ENCODE measurements at regions not wholly inside any gene's neighbourhood (a gene's known extent, or its start where the extent isn't known, plus 50 kb on each side); places are given as distances from the start of the nearest gene placed in this dataset.

- CTCF ChIA-PET: no interaction called here
- POLR2A ChIA-PET: no interaction called here
- no peak for DNase-seq
- Histone ChIP-seq H3K27ac (ENCODE audit: low read depth in 2 of 2, low read length in 1 of 2) (no peak overlapping the region), H3K4me2 (no peak overlapping the region), H3K27me3 (ENCODE audit: insufficient read depth) (no peaks in the 10 kb centered on the region), H3K9me3 (no peaks in the 10 kb centered on the region), H3K9ac (no peak overlapping the region), H3K36me3 (replicated peaks in 1 of 2; ENCODE audit: control insufficient read depth in 1 of 2, insufficient read depth in 2 of 2, low read length in 1 of 2) (no peaks in the 10 kb centered on the region), H3K4me1 (ENCODE audit: control insufficient read depth in 1 of 2, insufficient read depth in 2 of 2, low read depth in 1 of 2, low read length in 1 of 2) (no peaks in the 10 kb centered on the region), H3K79me2 (ENCODE audit: insufficient read depth) (no peaks in the 10 kb centered on the region), H2AFZ (ENCODE audit: low read depth) (no peak overlapping the region), H3K4me3 (ENCODE audit: low read depth in 2 of 2, low read length in 1 of 2) (no peak overlapping the region), H3K9me2 (no peaks in the 10 kb centered on the region), H3F3A (replicated peaks; ENCODE audit: insufficient read depth) (no peaks in the 10 kb centered on the region), H4K20me1 (ENCODE audit: insufficient read depth) (no peaks in the 10 kb centered on the region)
- TF ChIP-seq FOXJ3 (CRISPR knock-in tag; IDR thresholded peaks at IDR 0.05) (no peak), MAX (IDR thresholded peaks at IDR 0.05; ENCODE audit: low read depth) (no peak), SMC3 (IDR thresholded peaks at IDR 0.05; ENCODE audit: low read depth, low read length) (no peak), RAD21 (IDR thresholded peaks at IDR 0.05; ENCODE audit: low read length) (no peak)
- TF ChIP-seq, protein P1, sequence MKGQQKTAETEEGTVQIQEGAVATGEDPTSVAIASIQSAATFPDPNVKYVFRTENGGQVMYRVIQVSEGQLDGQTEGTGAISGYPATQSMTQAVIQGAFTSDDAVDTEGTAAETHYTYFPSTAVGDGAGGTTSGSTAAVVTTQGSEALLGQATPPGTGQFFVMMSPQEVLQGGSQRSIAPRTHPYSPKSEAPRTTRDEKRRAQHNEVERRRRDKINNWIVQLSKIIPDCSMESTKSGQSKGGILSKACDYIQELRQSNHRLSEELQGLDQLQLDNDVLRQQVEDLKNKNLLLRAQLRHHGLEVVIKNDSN (IDR thresholded peaks at IDR 0.05; ENCODE audit: borderline replicate concordance, low read depth): no peak
- 29% methylated on average over 1 of the region's 1 CpG for WGBS (ENCODE audit: low lambda C conversion rate)
Observed at GRCh38 chr14:41389355-41389754, 217.3 kb upstream of the LRFN5 start.

DNA sequence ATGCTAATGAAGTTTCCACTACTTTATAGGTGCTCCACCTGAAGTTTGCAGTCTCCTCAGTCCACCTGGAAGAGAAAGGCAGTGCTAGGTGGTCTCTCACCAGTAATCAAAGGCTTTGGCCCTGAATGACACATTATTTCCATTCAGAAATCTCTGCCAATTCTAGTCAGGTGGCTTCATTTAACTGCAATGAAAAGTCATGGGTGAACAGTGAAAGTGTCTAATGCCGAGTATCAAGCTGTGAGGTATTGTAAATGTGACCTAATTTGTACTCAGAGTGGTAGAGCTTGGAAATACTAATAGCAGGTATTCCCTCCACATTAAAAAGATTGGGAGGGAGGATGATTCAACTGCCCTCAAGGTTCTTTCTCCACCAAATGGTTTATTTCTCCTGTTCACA is 220.9 kb upstream of the LRFN5 start:
- Histone ChIP-seq H3K27me3 (ENCODE audit: insufficient read depth) (no peaks in the 10 kb centered on the region), H3K4me1 (ENCODE audit: control insufficient read depth in 1 of 2, insufficient read depth in 2 of 2, low read depth in 1 of 2, low read length in 1 of 2) (no peaks in the 10 kb centered on the region), H3K9me3 (no peaks in the 10 kb centered on the region), H3K4me2 (no peak overlapping the region), H3K27ac (ENCODE audit: low read depth in 2 of 2, low read length in 1 of 2) (no peak overlapping the region), H3K79me2 (ENCODE audit: insufficient read depth) (no peaks in the 10 kb centered on the region), H3F3A (replicated peaks; ENCODE audit: insufficient read depth) (no peaks in the 10 kb centered on the region), H3K9me2 (no peaks in the 10 kb centered on the region), H3K9ac (no peak overlapping the region), H2AFZ (ENCODE audit: low read depth) (no peak overlapping the region), H3K4me3 (ENCODE audit: low read depth in 2 of 2, low read length in 1 of 2) (no peak overlapping the region), H3K36me3 (replicated peaks in 1 of 2; ENCODE audit: control insufficient read depth in 1 of 2, insufficient read depth in 2 of 2, low read length in 1 of 2) (no peaks in the 10 kb centered on the region), H4K20me1 (ENCODE audit: insufficient read depth) (no peaks in the 10 kb centered on the region)
- ChIA-PET CTCF (interaction anchor here (2.3 kb wide), 1 partner anchor 9 kb away, joined by 7 read pairs; no protein-coding TSS in a partner anchor), POLR2A (no interaction called here)
- TF ChIP-seq ELF1 (IDR thresholded peaks at IDR 0.05) (no peak), FOXM1 (IDR thresholded peaks at IDR 0.05; ENCODE audit: low read depth) (no peak), USF2 (IDR thresholded peaks at IDR 0.05; ENCODE audit: borderline replicate concordance, low read depth, low read length) (no peak), NRF1 (IDR thresholded peaks at IDR 0.05; ENCODE audit: low read depth, low read length) (no peak), SIN3A (IDR thresholded peaks at IDR 0.05; ENCODE audit: borderline replicate concordance, low read depth, low read length) (no peak), RXRA (IDR thresholded peaks at IDR 0.05; ENCODE audit: borderline replicate concordance, low read depth) (no peak), JUND (IDR thresholded peaks at IDR 0.05) (no peak)
- TF ChIP-seq, protein P2, sequence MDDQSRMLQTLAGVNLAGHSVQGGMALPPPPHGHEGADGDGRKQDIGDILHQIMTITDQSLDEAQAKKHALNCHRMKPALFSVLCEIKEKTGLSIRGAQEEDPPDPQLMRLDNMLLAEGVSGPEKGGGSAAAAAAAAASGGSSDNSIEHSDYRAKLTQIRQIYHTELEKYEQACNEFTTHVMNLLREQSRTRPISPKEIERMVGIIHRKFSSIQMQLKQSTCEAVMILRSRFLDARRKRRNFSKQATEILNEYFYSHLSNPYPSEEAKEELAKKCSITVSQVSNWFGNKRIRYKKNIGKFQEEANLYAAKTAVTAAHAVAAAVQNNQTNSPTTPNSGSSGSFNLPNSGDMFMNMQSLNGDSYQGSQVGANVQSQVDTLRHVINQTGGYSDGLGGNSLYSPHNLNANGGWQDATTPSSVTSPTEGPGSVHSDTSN (IDR thresholded peaks at IDR 0.05): no peak
- TF ChIP-seq, protein P3, sequence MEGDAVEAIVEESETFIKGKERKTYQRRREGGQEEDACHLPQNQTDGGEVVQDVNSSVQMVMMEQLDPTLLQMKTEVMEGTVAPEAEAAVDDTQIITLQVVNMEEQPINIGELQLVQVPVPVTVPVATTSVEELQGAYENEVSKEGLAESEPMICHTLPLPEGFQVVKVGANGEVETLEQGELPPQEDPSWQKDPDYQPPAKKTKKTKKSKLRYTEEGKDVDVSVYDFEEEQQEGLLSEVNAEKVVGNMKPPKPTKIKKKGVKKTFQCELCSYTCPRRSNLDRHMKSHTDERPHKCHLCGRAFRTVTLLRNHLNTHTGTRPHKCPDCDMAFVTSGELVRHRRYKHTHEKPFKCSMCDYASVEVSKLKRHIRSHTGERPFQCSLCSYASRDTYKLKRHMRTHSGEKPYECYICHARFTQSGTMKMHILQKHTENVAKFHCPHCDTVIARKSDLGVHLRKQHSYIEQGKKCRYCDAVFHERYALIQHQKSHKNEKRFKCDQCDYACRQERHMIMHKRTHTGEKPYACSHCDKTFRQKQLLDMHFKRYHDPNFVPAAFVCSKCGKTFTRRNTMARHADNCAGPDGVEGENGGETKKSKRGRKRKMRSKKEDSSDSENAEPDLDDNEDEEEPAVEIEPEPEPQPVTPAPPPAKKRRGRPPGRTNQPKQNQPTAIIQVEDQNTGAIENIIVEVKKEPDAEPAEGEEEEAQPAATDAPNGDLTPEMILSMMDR (IDR thresholded peaks at IDR 0.05): no peak
- no CpG with 5 or more reads among the region's 1 CpG for WGBS (ENCODE audit: low lambda C conversion rate)
- DNase-seq: no peak
